Keratinocyte (primary cell): ENCODE measurements at regions not wholly inside any gene's neighbourhood (a gene's known extent, or its start where the extent isn't known, plus 50 kb on each side); places are given as distances from the start of the nearest gene placed in this dataset.

Experiments
- DNase-seq: peaks from one replicate; pipeline ENCODE4 v3.0.0-alpha.2; 2011; ENCODE audit warnings: low read depth, missing footprints, low spot score
- FAIRE-seq: peaks from 2 replicates; lab custom pipeline; 2011; peaks lifted over from hg19 to GRCh38; lab: Jason Lieb, UNC
- H2AFZ ChIP-seq: 2 replicates; pipeline ENCODE4 v1.6.0; 2012; ENCODE audit warnings: low read length, control low read depth, inconsistent platforms; ENCODE audit not compliant: control insufficient read depth
- H3K27ac ChIP-seq: 2 replicates; pipeline ENCODE4 v1.5.1; 2011; ENCODE audit warnings: low read length; ENCODE audit not compliant: control insufficient read depth, insufficient read depth
- H3K27me3 ChIP-seq: 3 replicates; pipeline ENCODE4 v1.6.0; 2011; ENCODE audit warnings: low read length; ENCODE audit not compliant: control insufficient read depth, insufficient read depth; ENCODE audit errors: extremely low read depth
- H3K36me3 ChIP-seq, 2 experiments: 2 replicates in 1 of 2; 3 replicates in 1 of 2; pipeline ENCODE4 v1.5.1; 2011; ENCODE audit warnings: low read length in 2 of 2, mild to moderate bottlenecking in 1 of 2; ENCODE audit not compliant: control insufficient read depth in 2 of 2, insufficient read depth in 2 of 2; ENCODE audit errors: extremely low read depth in 1 of 2
- H3K4me1 ChIP-seq: 3 replicates; pipeline ENCODE4 v1.5.1; 2011; ENCODE audit warnings: low read length; ENCODE audit not compliant: control insufficient read depth, insufficient read depth; ENCODE audit errors: extremely low read depth
- H3K4me2 ChIP-seq: 3 replicates; pipeline ENCODE4 v1.6.0; 2011; ENCODE audit warnings: low read depth, low read length; ENCODE audit not compliant: control insufficient read depth, insufficient read depth; ENCODE audit errors: extremely low read depth
- H3K4me3 ChIP-seq, 3 experiments: fragments of 200-600 bp in 1 of 3; sonication (generic) in 1 of 3; 2 replicates in 2 of 3; 3 replicates in 1 of 3; pipeline ENCODE4 v1.5.1; 2011 to 2016; ENCODE audit warnings: low read length in 3 of 3, mild to moderate bottlenecking in 3 of 3, control low read depth in 2 of 3, inconsistent platforms in 1 of 3, low read depth in 1 of 3, mixed read lengths in 1 of 3, mixed run types in 1 of 3, moderate library complexity in 1 of 3; ENCODE audit not compliant: control insufficient read depth in 2 of 3, insufficient read depth in 2 of 3; ENCODE audit errors: extremely low read depth in 1 of 3
- H3K79me2 ChIP-seq: 2 replicates; pipeline ENCODE4 v1.6.0; 2012; ENCODE audit warnings: low read length; ENCODE audit not compliant: control insufficient read depth, insufficient read depth
- H3K9ac ChIP-seq: 3 replicates; pipeline ENCODE4 v1.6.0; 2011; ENCODE audit warnings: low read length; ENCODE audit not compliant: control insufficient read depth, insufficient read depth; ENCODE audit errors: extremely low read depth
- H3K9me1 ChIP-seq: 3 replicates; pipeline ENCODE4 v1.6.0; 2011; ENCODE audit warnings: low read length; ENCODE audit not compliant: control insufficient read depth, insufficient read depth; ENCODE audit errors: extremely low read depth
- H3K9me3 ChIP-seq: 2 replicates; pipeline ENCODE4 v1.5.1; 2012; ENCODE audit warnings: low read depth, low read length; ENCODE audit not compliant: control insufficient read depth
- H4K20me1 ChIP-seq: 3 replicates; pipeline ENCODE4 v1.6.0; 2011; ENCODE audit warnings: low read length; ENCODE audit not compliant: control insufficient read depth, insufficient read depth; ENCODE audit errors: extremely low read depth
- EZH2 ChIP-seq: IDR thresholded peaks from one replicate; pipeline ENCODE4 v1.6.1; 2012; ENCODE audit warnings: inconsistent platforms, mild to moderate bottlenecking, low read length, moderate library complexity
- dilution Hi-C: fragments of 300-500 bp; cut with MboI; formaldehyde crosslinking; loops from one replicate; pipeline ENCODE4 v1.7.0; 2020; ENCODE audit warnings: low sequenced_read_pairs; ENCODE audit not compliant: extremely low pct_ligation_motif_present
- TF ChIP-seq, protein P1 (sequence below), 3 experiments: IDR thresholded peaks in 1 of 3; conservative IDR thresholded peaks in 1 of 3; optimal IDR thresholded peaks in 1 of 3; 2 replicates in 2 of 3; 3 replicates in 1 of 3; pipeline versions ENCODE3 to v1.5.1; 2011; ENCODE audit warnings: low read length in 3 of 3, mild to moderate bottlenecking in 3 of 3, moderate library complexity in 2 of 3, control low read depth in 1 of 3, inconsistent platforms in 1 of 3; ENCODE audit not compliant: insufficient read depth in 2 of 3; ENCODE audit errors: extremely low read depth in 1 of 3

- Histone ChIP-seq H3K9me3 (peaks cover 3% of the 10 kb centered on the region), H3K27me3 (no peaks in the 10 kb centered on the region), H3K36me3 (no peaks in the 10 kb centered on the region), H2AFZ (no peak overlapping the region), H3K4me2 (no peak overlapping the region), H4K20me1 (no peaks in the 10 kb centered on the region), H3K4me1 (no peaks in the 10 kb centered on the region), H3K9ac (no peak overlapping the region), H3K4me3 (no peak overlapping the region), H3K27ac (no peak overlapping the region), H3K79me2 (no peaks in the 10 kb centered on the region), H3K9me1 (no peaks in the 10 kb centered on the region)
- FAIRE-seq (no peak), DNase-seq (no peak)
- dilution Hi-C loops: no loop called here
- TF ChIP-seq EZH2: no peak
- TF ChIP-seq, protein P1, sequence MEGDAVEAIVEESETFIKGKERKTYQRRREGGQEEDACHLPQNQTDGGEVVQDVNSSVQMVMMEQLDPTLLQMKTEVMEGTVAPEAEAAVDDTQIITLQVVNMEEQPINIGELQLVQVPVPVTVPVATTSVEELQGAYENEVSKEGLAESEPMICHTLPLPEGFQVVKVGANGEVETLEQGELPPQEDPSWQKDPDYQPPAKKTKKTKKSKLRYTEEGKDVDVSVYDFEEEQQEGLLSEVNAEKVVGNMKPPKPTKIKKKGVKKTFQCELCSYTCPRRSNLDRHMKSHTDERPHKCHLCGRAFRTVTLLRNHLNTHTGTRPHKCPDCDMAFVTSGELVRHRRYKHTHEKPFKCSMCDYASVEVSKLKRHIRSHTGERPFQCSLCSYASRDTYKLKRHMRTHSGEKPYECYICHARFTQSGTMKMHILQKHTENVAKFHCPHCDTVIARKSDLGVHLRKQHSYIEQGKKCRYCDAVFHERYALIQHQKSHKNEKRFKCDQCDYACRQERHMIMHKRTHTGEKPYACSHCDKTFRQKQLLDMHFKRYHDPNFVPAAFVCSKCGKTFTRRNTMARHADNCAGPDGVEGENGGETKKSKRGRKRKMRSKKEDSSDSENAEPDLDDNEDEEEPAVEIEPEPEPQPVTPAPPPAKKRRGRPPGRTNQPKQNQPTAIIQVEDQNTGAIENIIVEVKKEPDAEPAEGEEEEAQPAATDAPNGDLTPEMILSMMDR (optimal IDR thresholded peaks at IDR 0.05 in 1 of 3, IDR thresholded peaks at IDR 0.05 in 1 of 3, conservative IDR thresholded peaks at IDR 0.05 in 1 of 3; ENCODE audit: extremely low read depth in 1 of 3, insufficient read depth in 2 of 3, low read length in 3 of 3): no peak
Observed at GRCh38 chr1:4203501-4203900, 303.4 kb upstream of the C1orf174 start.

DNA sequence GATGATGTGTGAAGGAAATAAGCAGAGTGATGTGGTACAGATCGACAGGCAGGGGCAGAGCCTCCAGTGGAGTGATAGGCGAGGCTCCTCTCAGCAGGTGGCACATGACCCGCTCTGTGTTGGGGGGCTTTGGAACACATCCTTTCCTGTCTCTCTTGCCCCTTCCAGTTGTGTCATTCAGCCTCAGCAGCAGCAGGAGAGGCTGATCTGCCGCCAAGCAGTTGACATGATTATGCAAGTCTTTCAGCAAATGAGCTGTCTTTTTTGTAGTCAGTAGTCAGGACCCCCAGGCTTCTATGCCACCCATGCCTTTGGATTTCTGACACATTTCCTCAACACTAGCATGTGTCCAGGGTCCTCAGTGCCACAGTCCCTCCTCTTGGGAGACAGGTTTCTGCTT, 307.1 kb upstream of the C1orf174 start:
- Histone ChIP-seq H3K4me1 (no peaks in the 10 kb centered on the region), H3K9me3 (peaks cover 3% of the 10 kb centered on the region), H3K9ac (no peak overlapping the region), H3K27me3 (no peaks in the 10 kb centered on the region), H3K4me2 (no peak overlapping the region), H3K9me1 (no peaks in the 10 kb centered on the region), H2AFZ (no peak overlapping the region), H3K27ac (no peak overlapping the region), H4K20me1 (no peaks in the 10 kb centered on the region), H3K4me3 (no peak overlapping the region), H3K36me3 (no peaks in the 10 kb centered on the region), H3K79me2 (no peaks in the 10 kb centered on the region)
- FAIRE-seq (no peak), DNase-seq (no peak)
- TF ChIP-seq EZH2: no peak
- TF ChIP-seq, protein P1 (optimal IDR thresholded peaks at IDR 0.05 in 1 of 3, IDR thresholded peaks at IDR 0.05 in 1 of 3, conservative IDR thresholded peaks at IDR 0.05 in 1 of 3; ENCODE audit: extremely low read depth in 1 of 3, insufficient read depth in 2 of 3, low read length in 3 of 3): no peak
- dilution Hi-C loops: no loop called here
